IPS-18a (cell line): ENCODE measurements at regions not wholly inside any gene's neighbourhood (a gene's known extent, or its start where the extent isn't known, plus 50 kb on each side); places are given as distances from the start of the nearest gene placed in this dataset.

Source experiments
- H3K27ac ChIP-seq: one replicate; pipeline ENCODE4 v1.5.1; 2013; ENCODE audit warnings: low read length
- H3K27me3 ChIP-seq: one replicate; pipeline ENCODE4 v1.6.1; 2013; ENCODE audit warnings: mild to moderate bottlenecking, low read length; ENCODE audit not compliant: control insufficient read depth, insufficient read depth
- H3K36me3 ChIP-seq: one replicate; pipeline ENCODE4 v1.6.1; 2013; ENCODE audit warnings: low read depth, low read length; ENCODE audit not compliant: control insufficient read depth
- H3K4me1 ChIP-seq: one replicate; pipeline ENCODE4 v1.6.1; 2013; ENCODE audit warnings: low read depth, low read length; ENCODE audit not compliant: control insufficient read depth
- H3K4me3 ChIP-seq: one replicate; pipeline ENCODE4 v1.5.1; 2013; ENCODE audit warnings: low read length
- H3K9ac ChIP-seq: one replicate; pipeline ENCODE4 v1.6.1; 2013; ENCODE audit warnings: mild to moderate bottlenecking, low read length, moderate library complexity
- H3K9me3 ChIP-seq: one replicate; pipeline ENCODE4 v1.6.1; 2013; ENCODE audit warnings: low read depth, low read length; ENCODE audit not compliant: control insufficient read depth

- H3K27me3 ChIP-seq = no peaks in the 10 kb centered on the region
- no peaks in the 10 kb centered on the region for H3K9me3 ChIP-seq
- no peak overlapping the region for H3K4me3 ChIP-seq
- no peak overlapping the region for H3K27ac ChIP-seq
- no peaks in the 10 kb centered on the region for H3K4me1 ChIP-seq
- H3K9ac ChIP-seq = no peak overlapping the region
- H3K36me3 ChIP-seq = no peaks in the 10 kb centered on the region
Measured at GRCh38 chr21:38181096-38181495, 75.7 kb upstream of the KCNJ15 start.

- Histone ChIP-seq H3K36me3 (no peaks in the 10 kb centered on the region), H3K27ac (no peak overlapping the region), H3K27me3 (no peaks in the 10 kb centered on the region), H3K9ac (no peak overlapping the region), H3K9me3 (no peaks in the 10 kb centered on the region), H3K4me1 (no peaks in the 10 kb centered on the region), H3K4me3 (no peak overlapping the region)
Measured at GRCh38 chr21:38182370-38182985, 74.3 kb upstream of the KCNJ15 start.

GRCh38 chr21:38183961-38184360, 72.8 kb upstream of the KCNJ15 start:
- H3K27me3 ChIP-seq = no peaks in the 10 kb centered on the region
- H3K9me3 ChIP-seq = no peaks in the 10 kb centered on the region
- H3K27ac ChIP-seq = no peak overlapping the region
- no peak overlapping the region for H3K9ac ChIP-seq
- H3K4me1 ChIP-seq = no peaks in the 10 kb centered on the region
- no peak overlapping the region for H3K4me3 ChIP-seq
- no peaks in the 10 kb centered on the region for H3K36me3 ChIP-seq

- Histone ChIP-seq H3K9ac (no peak overlapping the region), H3K27me3 (no peaks in the 10 kb centered on the region), H3K27ac (no peak overlapping the region), H3K36me3 (no peaks in the 10 kb centered on the region), H3K9me3 (no peaks in the 10 kb centered on the region), H3K4me3 (no peak overlapping the region), H3K4me1 (no peaks in the 10 kb centered on the region)
Measured at GRCh38 chr21:38186661-38187270, 70.0 kb upstream of the KCNJ15 start.

GRCh38 chr21:38188037-38188436, 68.8 kb upstream of the KCNJ15 start:
- Histone ChIP-seq H3K27ac (no peak overlapping the region), H3K4me3 (no peak overlapping the region), H3K27me3 (no peaks in the 10 kb centered on the region), H3K9ac (no peak overlapping the region), H3K9me3 (no peaks in the 10 kb centered on the region), H3K4me1 (no peaks in the 10 kb centered on the region), H3K36me3 (no peaks in the 10 kb centered on the region)

GRCh38 chr21:38196036-38196435, 60.8 kb upstream of the KCNJ15 start:
- no peaks in the 10 kb centered on the region for H3K36me3 ChIP-seq
- no peak overlapping the region for H3K27ac ChIP-seq
- no peak overlapping the region for H3K9ac ChIP-seq
- no peak overlapping the region for H3K4me3 ChIP-seq
- H3K4me1 ChIP-seq = no peaks in the 10 kb centered on the region
- no peaks in the 10 kb centered on the region for H3K9me3 ChIP-seq
- H3K27me3 ChIP-seq = no peaks in the 10 kb centered on the region

GRCh38 chr21:38202811-38203210, 54.0 kb upstream of the KCNJ15 start:
- H3K4me3 ChIP-seq = no peak overlapping the region
- H3K36me3 ChIP-seq = no peaks in the 10 kb centered on the region
- H3K9me3 ChIP-seq = no peaks in the 10 kb centered on the region
- H3K4me1 ChIP-seq = no peaks in the 10 kb centered on the region
- H3K27ac ChIP-seq = no peak overlapping the region
- no peaks in the 10 kb centered on the region for H3K27me3 ChIP-seq
- H3K9ac ChIP-seq = no peak overlapping the region

- Histone ChIP-seq H3K27me3 (no peaks in the 10 kb centered on the region), H3K4me1 (no peaks in the 10 kb centered on the region), H3K27ac (no peak overlapping the region), H3K9ac (no peak overlapping the region), H3K9me3 (no peaks in the 10 kb centered on the region), H3K4me3 (no peak overlapping the region), H3K36me3 (no peaks in the 10 kb centered on the region)
Measured at GRCh38 chr21:38203229-38203628, 53.6 kb upstream of the KCNJ15 start.

GRCh38 chr21:38205940-38206339, 50.9 kb upstream of the KCNJ15 start:
- no peak overlapping the region for H3K4me3 ChIP-seq
- no peaks in the 10 kb centered on the region for H3K27me3 ChIP-seq
- H3K9ac ChIP-seq = no peak overlapping the region
- H3K9me3 ChIP-seq = no peaks in the 10 kb centered on the region
- H3K4me1 ChIP-seq = no peaks in the 10 kb centered on the region
- H3K36me3 ChIP-seq = no peaks in the 10 kb centered on the region
- no peak overlapping the region for H3K27ac ChIP-seq

- H3K27me3 ChIP-seq = no peaks in the 10 kb centered on the region
- H3K9ac ChIP-seq = no peak overlapping the region
- H3K27ac ChIP-seq = no peak overlapping the region
- H3K4me3 ChIP-seq = no peak overlapping the region
- H3K9me3 ChIP-seq = no peaks in the 10 kb centered on the region
- H3K4me1 ChIP-seq = no peaks in the 10 kb centered on the region
- H3K36me3 ChIP-seq = no peaks in the 10 kb centered on the region
Measured at GRCh38 chr21:38206646-38207045, 50.1 kb upstream of the KCNJ15 start.
